Endothelial cell (in vitro differentiated cells): ENCODE measurements at regions not wholly inside any gene's neighbourhood (a gene's known extent, or its start where the extent isn't known, plus 50 kb on each side); places are given as distances from the start of the nearest gene placed in this dataset.

Source experiments
- DNase-seq: peaks from one replicate; pipeline ENCODE4 v3.0.0; 2021; ENCODE audit warnings: low spot score
- H3K27ac Mint-ChIP-seq: one replicate; pipeline ENCODE4 v1.8.0; 2021; ENCODE audit warnings: mixed read lengths, inconsistent platforms; ENCODE audit not compliant: unreplicated experiment
- H3K27me3 Mint-ChIP-seq: one replicate; pipeline ENCODE4 v1.8.0; 2021; ENCODE audit warnings: mild to moderate bottlenecking, moderate library complexity, mixed read lengths, inconsistent platforms; ENCODE audit not compliant: unreplicated experiment
- H3K36me3 Mint-ChIP-seq: one replicate; pipeline ENCODE4 v1.8.0; 2021; ENCODE audit warnings: mild to moderate bottlenecking, low read depth, mixed read lengths, inconsistent platforms; ENCODE audit not compliant: unreplicated experiment
- H3K4me1 Mint-ChIP-seq: one replicate; pipeline ENCODE4 v1.8.0; 2021; ENCODE audit warnings: mild to moderate bottlenecking, mixed read lengths, inconsistent platforms; ENCODE audit not compliant: unreplicated experiment
- H3K4me3 Mint-ChIP-seq: one replicate; pipeline ENCODE4 v1.8.0; 2021; ENCODE audit warnings: mild to moderate bottlenecking, mixed read lengths, inconsistent platforms; ENCODE audit not compliant: unreplicated experiment
- H3K9me3 Mint-ChIP-seq: one replicate; pipeline ENCODE4 v1.8.0; 2021; ENCODE audit warnings: mixed read lengths, inconsistent platforms; ENCODE audit not compliant: unreplicated experiment
- CTCF ChIP-seq: fragments of 200-600 bp; sonication (generic); IDR thresholded peaks from one replicate; pipeline ENCODE4 v1.5.0; 2021; ENCODE audit warnings: antibody characterized with exemption; ENCODE audit not compliant: unreplicated experiment

- no peak overlapping the region for H3K4me3 Mint-ChIP-seq
- TF ChIP-seq CTCF, result no peak
- H3K27me3 Mint-ChIP-seq, result peaks cover under 1% of the 10 kb centered on the region
- peaks cover 3% of the 10 kb centered on the region for H3K4me1 Mint-ChIP-seq
- no peaks in the 10 kb centered on the region for H3K9me3 Mint-ChIP-seq
- no peak for DNase-seq
- H3K36me3 Mint-ChIP-seq, result peaks cover 6% of the 10 kb centered on the region
- no peak overlapping the region for H3K27ac Mint-ChIP-seq
Measured at GRCh38 chr13:29648760-29649159, 53.3 kb upstream of the SLC7A1 start.
